ENCODE measurements at regions not wholly inside any gene's neighbourhood (a gene's known extent, or its start where the extent isn't known, plus 50 kb on each side); places are given as distances from the start of the nearest gene placed in this dataset.

DNA sequence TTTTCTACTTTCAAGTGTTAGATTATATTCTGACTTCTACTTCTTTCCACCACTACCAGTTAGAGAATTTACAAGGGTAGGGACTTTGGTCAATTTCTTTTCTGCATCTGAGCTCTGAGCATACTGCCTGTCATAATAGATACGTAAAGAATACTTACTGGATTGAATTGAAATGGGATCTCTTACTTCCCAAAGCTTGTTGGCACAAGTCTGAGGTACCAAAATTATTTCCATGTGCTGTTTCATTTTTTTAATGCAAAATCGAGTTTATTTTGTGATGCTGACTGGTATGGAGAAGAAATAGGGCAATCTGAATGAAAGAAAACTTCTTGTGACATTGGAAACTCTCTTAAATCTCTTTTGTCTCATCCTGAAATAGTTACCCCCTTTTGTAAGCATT lies 428.9 kb downstream of the SPATA31D1 start:
- H3K9me3 Mint-ChIP-seq = peaks cover 12% of the 10 kb centered on the region
- no peaks in the 10 kb centered on the region for H3K4me1 Mint-ChIP-seq
- no peaks in the 10 kb centered on the region for H3K36me3 Mint-ChIP-seq (ENCODE audit: low read depth)
- no peaks in the 10 kb centered on the region for H3K27me3 Mint-ChIP-seq (ENCODE audit: low read depth)
- no peak for DNase-seq (ENCODE audit: low read depth, low spot score)
- TF ChIP-seq, protein P1, sequence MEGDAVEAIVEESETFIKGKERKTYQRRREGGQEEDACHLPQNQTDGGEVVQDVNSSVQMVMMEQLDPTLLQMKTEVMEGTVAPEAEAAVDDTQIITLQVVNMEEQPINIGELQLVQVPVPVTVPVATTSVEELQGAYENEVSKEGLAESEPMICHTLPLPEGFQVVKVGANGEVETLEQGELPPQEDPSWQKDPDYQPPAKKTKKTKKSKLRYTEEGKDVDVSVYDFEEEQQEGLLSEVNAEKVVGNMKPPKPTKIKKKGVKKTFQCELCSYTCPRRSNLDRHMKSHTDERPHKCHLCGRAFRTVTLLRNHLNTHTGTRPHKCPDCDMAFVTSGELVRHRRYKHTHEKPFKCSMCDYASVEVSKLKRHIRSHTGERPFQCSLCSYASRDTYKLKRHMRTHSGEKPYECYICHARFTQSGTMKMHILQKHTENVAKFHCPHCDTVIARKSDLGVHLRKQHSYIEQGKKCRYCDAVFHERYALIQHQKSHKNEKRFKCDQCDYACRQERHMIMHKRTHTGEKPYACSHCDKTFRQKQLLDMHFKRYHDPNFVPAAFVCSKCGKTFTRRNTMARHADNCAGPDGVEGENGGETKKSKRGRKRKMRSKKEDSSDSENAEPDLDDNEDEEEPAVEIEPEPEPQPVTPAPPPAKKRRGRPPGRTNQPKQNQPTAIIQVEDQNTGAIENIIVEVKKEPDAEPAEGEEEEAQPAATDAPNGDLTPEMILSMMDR (conservative IDR thresholded peaks at IDR 0.05) = no peak
- H3K4me3 Mint-ChIP-seq = no peak overlapping the region
- H3K27ac Mint-ChIP-seq (ENCODE audit: unreplicated experiment) = no peak overlapping the region

DNA sequence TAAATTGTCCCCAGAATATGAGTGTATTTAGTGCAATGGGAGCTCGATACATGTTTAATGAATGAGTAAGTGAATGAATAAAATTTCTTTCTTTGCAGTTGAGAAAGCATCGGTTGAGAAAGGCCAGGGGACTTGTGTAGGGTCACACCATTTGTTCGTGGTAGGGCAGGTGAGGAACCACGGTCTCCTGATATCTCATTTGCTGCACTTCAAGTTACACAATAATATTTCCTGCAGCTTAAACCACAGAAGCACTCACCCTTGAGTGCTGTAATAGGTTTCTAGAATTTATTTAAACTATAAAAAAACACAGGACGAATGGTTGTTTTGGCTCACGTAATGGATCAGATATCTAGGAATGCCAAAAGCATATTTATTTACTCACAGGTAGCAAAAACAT lies 429.8 kb downstream of the SPATA31D1 start:
- Mint-ChIP-seq H3K27me3 (ENCODE audit: low read depth) (no peaks in the 10 kb centered on the region), H3K4me3 (no peak overlapping the region), H3K4me1 (no peaks in the 10 kb centered on the region), H3K9me3 (peaks cover 12% of the 10 kb centered on the region), H3K36me3 (ENCODE audit: low read depth) (no peaks in the 10 kb centered on the region), H3K27ac (ENCODE audit: unreplicated experiment) (no peak overlapping the region)
- TF ChIP-seq, protein P1 (conservative IDR thresholded peaks at IDR 0.05) = no peak
- no peak for DNase-seq (ENCODE audit: low read depth, low spot score)

DNA sequence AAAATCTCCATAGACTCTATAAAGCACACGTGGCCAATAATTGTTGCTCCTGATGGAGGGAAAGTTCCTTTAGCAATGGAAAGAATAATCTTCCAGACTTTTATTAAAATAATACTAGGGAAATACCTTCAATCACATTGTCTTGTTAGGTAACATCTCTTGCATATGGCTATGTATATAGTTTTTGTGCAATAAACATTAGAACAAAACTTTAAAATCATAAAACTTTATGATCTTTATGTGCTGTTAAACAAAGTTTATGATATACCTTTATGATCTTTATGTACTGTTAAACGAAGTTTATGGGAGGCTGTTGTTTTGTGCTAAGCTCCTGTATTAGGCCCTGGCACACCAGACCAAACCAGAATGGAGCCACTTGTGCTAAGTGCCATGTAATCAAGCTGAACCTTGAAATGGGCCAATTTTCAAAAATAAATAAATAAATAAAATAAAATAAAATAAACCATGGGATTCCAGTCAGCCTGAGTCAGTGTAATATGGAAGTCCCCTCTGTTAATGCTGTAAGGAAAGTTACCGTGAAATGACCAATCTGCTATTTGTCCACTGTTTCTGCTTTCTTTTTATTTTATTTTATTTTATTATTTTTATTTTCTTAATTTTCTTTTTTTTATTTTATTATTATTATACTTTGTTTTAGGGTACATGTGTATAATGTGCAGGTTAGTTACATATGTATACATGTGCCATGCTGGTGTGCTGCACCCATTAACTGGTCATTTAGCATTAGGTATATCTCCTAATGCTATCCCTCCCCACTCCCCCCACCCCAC lies 431.3 kb downstream of the SPATA31D1 start:
- Mint-ChIP-seq H3K27me3 (ENCODE audit: low read depth) (no peaks in the 10 kb centered on the region), H3K36me3 (ENCODE audit: low read depth) (no peaks in the 10 kb centered on the region)

DNA sequence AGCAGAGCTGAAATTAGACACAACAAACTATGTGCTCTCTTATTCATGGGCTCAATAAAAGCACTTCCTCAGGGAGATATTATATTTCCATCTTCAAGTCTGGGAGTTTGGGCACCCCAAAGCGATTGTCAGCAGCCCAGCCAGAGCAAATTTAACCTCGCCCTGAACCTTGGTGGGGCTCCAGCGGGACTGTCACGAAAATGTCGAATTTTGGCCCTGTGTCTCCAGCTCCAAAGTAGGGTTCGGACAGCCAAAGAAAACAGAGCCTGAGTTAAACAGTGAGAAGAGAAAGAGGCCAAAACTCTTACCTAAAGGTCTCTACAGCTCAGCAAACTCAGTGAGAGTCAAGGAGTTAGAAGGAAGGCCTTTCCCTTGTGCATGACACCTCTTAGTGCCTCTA lies 432.9 kb downstream of the SPATA31D1 start:
- Mint-ChIP-seq H3K9me3 (peaks cover 2% of the 10 kb centered on the region), H3K4me1 (no peaks in the 10 kb centered on the region), H3K27ac (ENCODE audit: unreplicated experiment) (no peak overlapping the region), H3K27me3 (ENCODE audit: low read depth) (no peaks in the 10 kb centered on the region), H3K4me3 (no peak overlapping the region), H3K36me3 (ENCODE audit: low read depth) (no peaks in the 10 kb centered on the region)
- DNase-seq (ENCODE audit: low read depth, low spot score) = no peak
- TF ChIP-seq, protein P1 (conservative IDR thresholded peaks at IDR 0.05) = no peak

More for the DNA sequence above, 431.3 kb downstream of the SPATA31D1 start:
- no peak overlapping the region for H3K4me3 Mint-ChIP-seq
- H3K9me3 Mint-ChIP-seq = peaks cover 3% of the 10 kb centered on the region
- no peak for DNase-seq (ENCODE audit: low read depth, low spot score)
- no peak overlapping the region for H3K27ac Mint-ChIP-seq (ENCODE audit: unreplicated experiment)
- TF ChIP-seq, protein P1 (conservative IDR thresholded peaks at IDR 0.05) = no peak
- no peaks in the 10 kb centered on the region for H3K4me1 Mint-ChIP-seq

DNA sequence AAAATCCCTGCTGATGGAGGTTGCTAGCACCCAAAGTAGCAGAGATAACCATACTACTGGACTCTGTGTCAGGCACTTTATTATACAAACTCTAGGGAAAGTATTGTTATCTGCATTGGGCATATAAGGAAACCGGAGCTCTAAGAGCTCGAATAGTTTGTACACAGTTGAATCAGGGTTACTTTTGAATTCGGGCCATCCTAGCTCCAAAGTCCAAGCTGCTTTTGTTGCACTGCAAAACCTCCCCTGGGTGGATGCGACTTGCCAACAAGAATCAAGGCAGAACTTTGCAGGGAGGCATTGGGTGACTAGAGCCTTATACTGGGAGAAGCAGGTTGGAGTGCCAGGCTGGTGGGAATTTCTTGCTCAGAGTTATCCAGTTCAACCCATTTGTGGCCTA lies 435.1 kb downstream of the SPATA31D1 start:
- H3K27me3 Mint-ChIP-seq (ENCODE audit: low read depth) = no peaks in the 10 kb centered on the region
- H3K9me3 Mint-ChIP-seq = peaks cover 2% of the 10 kb centered on the region
- H3K27ac Mint-ChIP-seq (ENCODE audit: unreplicated experiment) = no peak overlapping the region
- no peak overlapping the region for H3K4me3 Mint-ChIP-seq
- DNase-seq (ENCODE audit: low read depth, low spot score) = no peak
- TF ChIP-seq, protein P1 (conservative IDR thresholded peaks at IDR 0.05) = no peak
- H3K4me1 Mint-ChIP-seq = no peaks in the 10 kb centered on the region
- H3K36me3 Mint-ChIP-seq (ENCODE audit: low read depth) = no peaks in the 10 kb centered on the region

Data from neural crest cell (in vitro differentiated cells).